ENCODE measurements at regions not wholly inside any gene's neighbourhood (a gene's known extent, or its start where the extent isn't known, plus 50 kb on each side); places are given as distances from the start of the nearest gene placed in this dataset.

DNA sequence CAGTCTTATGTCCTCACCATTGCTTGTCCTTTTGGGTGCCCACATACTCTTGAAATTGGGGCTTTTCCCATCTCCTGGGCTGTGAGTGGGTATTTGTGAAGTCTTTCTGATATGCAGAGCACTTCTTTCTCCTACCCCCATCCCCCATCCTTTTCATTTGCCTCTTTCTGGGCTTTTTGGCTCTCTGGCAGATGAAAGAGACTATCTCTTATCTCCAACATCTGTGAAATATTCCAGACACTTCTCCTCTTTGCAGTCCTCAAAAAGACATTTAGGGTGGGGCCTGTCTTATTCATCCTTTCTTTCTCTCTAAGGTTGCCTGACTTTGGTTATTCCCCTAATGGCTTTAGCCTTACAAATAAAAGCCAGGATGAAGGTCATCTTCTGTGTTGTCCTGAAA is 462.2 kb upstream of the MKI67 start:
- no peak overlapping the region for H3K4me3 ChIP-seq

GRCh38 chr10:128594688-128595087 is 468.5 kb upstream of the MKI67 start:
- intact Hi-C loops (cut with DNase I), result no loop called here
- 93 to 100% (median 96%) methylated on average over 1 of the region's 1 CpG for WGBS, 4 donors

More for the DNA sequence above, 462.2 kb upstream of the MKI67 start:
- Histone ChIP-seq H3K9me3 (peaks cover 0 to 8% (median 0%) of the 10 kb centered on the region in 12 donors), H3K36me3 (no peaks in the 10 kb centered on the region), H3K4me1 (no peaks in the 10 kb centered on the region), H3K27me3 (no peaks in the 10 kb centered on the region), H3K27ac (no peak overlapping the region)
- no peak for TF ChIP-seq POLR2A (IDR thresholded peaks at IDR 0.05)
- no peak for TF ChIP-seq CTCF (IDR thresholded peaks at IDR 0.05)
- DNase-seq (no peak), ATAC-seq (no peak)
- intact Hi-C loops (cut with DNase I), result no loop called here

DNA sequence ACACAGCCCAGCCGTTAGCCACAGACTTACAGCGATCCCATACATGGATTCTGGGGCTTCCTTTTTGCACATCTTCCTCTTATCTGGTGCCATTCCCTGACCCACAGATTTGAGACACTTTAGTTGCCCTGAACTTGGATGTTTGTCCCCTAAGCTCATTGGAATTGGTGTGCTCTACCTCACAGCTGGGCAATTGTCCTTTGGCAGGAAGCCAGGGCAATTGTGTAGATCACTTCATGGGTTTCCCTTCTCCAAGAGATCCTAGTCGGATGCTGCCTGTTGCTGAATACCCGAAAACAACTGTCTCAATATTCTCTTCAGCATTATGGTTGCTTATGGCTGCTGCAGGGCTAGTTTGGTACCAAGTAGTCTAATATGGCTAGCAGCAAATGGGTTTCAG is 470.7 kb upstream of the MKI67 start:
- H3K4me1 ChIP-seq, result no peaks in the 10 kb centered on the region
- ATAC-seq, result no peak
- H3K4me3 ChIP-seq, result no peak overlapping the region
- H3K9me3 ChIP-seq, result peaks cover 0 to 17% (median 3%) of the 10 kb centered on the region in 12 donors
- no peak for TF ChIP-seq CTCF (IDR thresholded peaks at IDR 0.05)
- no peak for TF ChIP-seq POLR2A (IDR thresholded peaks at IDR 0.05)
- WGBS, 4 donors, result 79 to 88% (median 83%) methylated on average over 4 of the region's 4 CpGs
- no peak for DNase-seq
- intact Hi-C loops (cut with DNase I), result no loop called here
- H3K27me3 ChIP-seq, result no peaks in the 10 kb centered on the region
- H3K27ac ChIP-seq, result no peak overlapping the region
- H3K36me3 ChIP-seq, result no peaks in the 10 kb centered on the region

More at GRCh38 chr10:128594688-128595087, 468.5 kb upstream of the MKI67 start:
- no peaks in the 10 kb centered on the region for H3K4me1 ChIP-seq
- ATAC-seq (no peak), DNase-seq (no peak)
- TF ChIP-seq CTCF (IDR thresholded peaks at IDR 0.05), result no peak
- no peak for TF ChIP-seq POLR2A (IDR thresholded peaks at IDR 0.05)
- no peak overlapping the region for H3K4me3 ChIP-seq
- peaks cover 0 to 17% (median 3%) of the 10 kb centered on the region in 12 donors for H3K9me3 ChIP-seq
- H3K36me3 ChIP-seq, result no peaks in the 10 kb centered on the region
- no peaks in the 10 kb centered on the region for H3K27me3 ChIP-seq
- H3K27ac ChIP-seq, result no peak overlapping the region

- WGBS, 4 donors, result 84 to 89% (median 88%) methylated on average over 2 of the region's 2 CpGs
- no peaks in the 10 kb centered on the region for H3K27me3 ChIP-seq
- DNase-seq (no peak), ATAC-seq (no peak)
- intact Hi-C loops (cut with DNase I), result no loop called here
- H3K27ac ChIP-seq, result no peak overlapping the region
- H3K36me3 ChIP-seq, result no peaks in the 10 kb centered on the region
- no peak overlapping the region for H3K4me3 ChIP-seq
- TF ChIP-seq CTCF (IDR thresholded peaks at IDR 0.05) (no peak), POLR2A (IDR thresholded peaks at IDR 0.05) (no peak)
- no peaks in the 10 kb centered on the region for H3K4me1 ChIP-seq
- peaks cover 0 to 17% (median 3%) of the 10 kb centered on the region in 12 donors for H3K9me3 ChIP-seq
These were observed 472.8 kb upstream of the MKI67 start for GRCh38 chr10:128599030-128599429.
